Endothelial cell of umbilical vein (primary cell): ENCODE measurements at regions not wholly inside any gene's neighbourhood (a gene's known extent, or its start where the extent isn't known, plus 50 kb on each side); places are given as distances from the start of the nearest gene placed in this dataset.

ENCODE experiments used
- BruUV-seq: library from RNA; stranded (reverse); fragments of 400-500 nt; replicated peaks from 2 replicates; lab custom pipeline; 2021; lab: Mats Ljungman, UMichigan
- CTCF ChIA-PET: fragments of 300-600, 350-600 bp; sonication (Branson Sonifier 250); formaldehyde crosslinking; loops from one replicate; lab custom pipeline; 2021; ENCODE audit warnings: antibody characterized with exemption, inconsistent platforms; lab: Charles Lee
- POLR2A ChIA-PET: fragments of 300-600, 350-600 bp; sonication (Branson Sonifier 250); formaldehyde crosslinking; loops from one replicate; lab custom pipeline; 2021; ENCODE audit warnings: antibody characterized with exemption, inconsistent platforms; lab: Charles Lee
- DNase-seq: peaks from one replicate; pipeline ENCODE4 v3.0.0-alpha.2; 2011; ENCODE audit warnings: low read depth, low spot score
- FAIRE-seq: peaks from 2 replicates; lab custom pipeline; 2011; peaks lifted over from hg19 to GRCh38; lab: Jason Lieb, UNC
- H2AFZ ChIP-seq: 2 replicates; pipeline ENCODE4 v1.6.0; 2012; ENCODE audit warnings: low read depth, low read length, control low read depth, inconsistent platforms
- H3K27ac ChIP-seq: 2 replicates; pipeline ENCODE4 v1.5.1; 2011; ENCODE audit warnings: low read depth, mild to moderate bottlenecking, control low read depth, low read length, moderate library complexity; ENCODE audit not compliant: insufficient read depth
- H3K27me3 ChIP-seq, 2 experiments: 2 replicates each; pipeline versions ENCODE4 v1.6.0 to v1.6.1; 2011; ENCODE audit warnings: low read length in 2 of 2, mixed read lengths in 1 of 2; ENCODE audit not compliant: control insufficient read depth in 2 of 2, insufficient read depth in 2 of 2
- H3K36me3 ChIP-seq, 2 experiments: 2 replicates in 1 of 2; 3 replicates in 1 of 2; pipeline ENCODE4 v1.5.1; 2011; ENCODE audit warnings: low read length in 2 of 2, mild to moderate bottlenecking in 1 of 2, moderate library complexity in 1 of 2; ENCODE audit not compliant: control insufficient read depth in 2 of 2, insufficient read depth in 2 of 2; ENCODE audit errors: extremely low read depth in 1 of 2
- H3K4me1 ChIP-seq: 3 replicates; pipeline ENCODE4 v1.5.1; 2011; ENCODE audit warnings: mild to moderate bottlenecking, low read length; ENCODE audit not compliant: control insufficient read depth, insufficient read depth; ENCODE audit errors: extremely low read depth
- H3K4me2 ChIP-seq: 2 replicates; pipeline ENCODE4 v1.6.1; 2011; ENCODE audit warnings: low read length, control low read depth, mixed read lengths; ENCODE audit not compliant: insufficient read depth
- H3K4me3 ChIP-seq, 3 experiments: fragments of 200-600 bp in 1 of 3; sonication (generic), shearing (Covaris generic) in 1 of 3; replicated peaks in 1 of 3; 2 replicates each; pipeline ENCODE4 v1.5.1; 2011 to 2016; ENCODE audit warnings: control low read depth in 3 of 3, low read length in 3 of 3, mild to moderate bottlenecking in 2 of 3, inconsistent platforms in 1 of 3, low read depth in 1 of 3, moderate library complexity in 1 of 3; ENCODE audit not compliant: insufficient read depth in 1 of 3
- H3K79me2 ChIP-seq: 2 replicates; pipeline ENCODE4 v1.6.0; 2012; ENCODE audit warnings: low read length, inconsistent platforms; ENCODE audit not compliant: control insufficient read depth, insufficient read depth
- H3K9ac ChIP-seq: replicated peaks from 2 replicates; pipeline ENCODE3; 2011; ENCODE audit warnings: low read length, control low read depth; ENCODE audit not compliant: insufficient read depth; ENCODE audit errors: extremely low read depth
- H3K9me1 ChIP-seq: replicated peaks from 3 replicates; pipeline ENCODE4 v1.6.0; 2011; ENCODE audit warnings: mild to moderate bottlenecking, low read length; ENCODE audit not compliant: control insufficient read depth, insufficient read depth; ENCODE audit errors: extremely low read depth
- H3K9me3 ChIP-seq: replicated peaks from 2 replicates; pipeline ENCODE4 v1.5.1; 2012; ENCODE audit warnings: low read length, inconsistent platforms; ENCODE audit not compliant: control insufficient read depth, insufficient read depth
- H4K20me1 ChIP-seq: replicated peaks from 2 replicates; pipeline ENCODE3; 2011; ENCODE audit warnings: mild to moderate bottlenecking, low read length; ENCODE audit not compliant: control insufficient read depth, insufficient read depth; ENCODE audit errors: extremely low read depth
- CTCF ChIP-seq, 2 donors: IDR thresholded peaks; 1 replicate in 1 of 2; 2 replicates in 1 of 2; pipeline ENCODE4 v1.5.1; 2011; ENCODE audit warnings: low read length in 2 of 2, mild to moderate bottlenecking in 2 of 2, moderate library complexity in 2 of 2, control low read depth in 1 of 2, inconsistent platforms in 1 of 2, low read depth in 1 of 2; ENCODE audit not compliant: insufficient read depth in 1 of 2; ENCODE audit errors: extremely low read depth in 1 of 2
- EZH2 ChIP-seq: IDR thresholded peaks from 2 replicates; pipeline ENCODE4 v1.6.1; 2012; ENCODE audit warnings: borderline replicate concordance, low read depth, mild to moderate bottlenecking, moderate library complexity, low read length, inconsistent platforms; ENCODE audit not compliant: severe bottlenecking
- FOS ChIP-seq: IDR thresholded peaks from 2 replicates; pipeline ENCODE4 v1.6.1; 2011; ENCODE audit warnings: mild to moderate bottlenecking, low read length, moderate library complexity, borderline replicate concordance; ENCODE audit not compliant: insufficient read depth
- GATA2 ChIP-seq: IDR thresholded peaks from 2 replicates; pipeline ENCODE4 v1.7.0; 2011; ENCODE audit warnings: low read depth, mild to moderate bottlenecking, moderate library complexity, mixed read lengths, low read length; ENCODE audit not compliant: insufficient read length, insufficient read depth
- JUN ChIP-seq: IDR thresholded peaks from 2 replicates; pipeline ENCODE4 v1.6.1; 2011; ENCODE audit warnings: borderline replicate concordance, low read depth; ENCODE audit not compliant: insufficient read length, insufficient read depth
- MAX ChIP-seq: IDR thresholded peaks from 2 replicates; pipeline ENCODE4 v1.6.1; 2011; ENCODE audit not compliant: insufficient read depth, insufficient read length
- MYC ChIP-seq: IDR thresholded peaks from one replicate; pipeline ENCODE4 v1.6.1; 2011; ENCODE audit warnings: mild to moderate bottlenecking, low read depth, low read length
- POLR2A ChIP-seq: IDR thresholded peaks from 2 replicates; pipeline ENCODE4 v1.6.1; 2012; ENCODE audit warnings: low read depth, mild to moderate bottlenecking, control low read depth, low read length
- POLR2AphosphoS5 ChIP-seq: IDR thresholded peaks from 2 replicates; pipeline ENCODE4 v1.6.1; 2012; ENCODE audit warnings: low read depth, mild to moderate bottlenecking, control low read depth, low read length, moderate library complexity; ENCODE audit not compliant: insufficient read depth
- dilution Hi-C: fragments of 300-500 bp; cut with MboI; formaldehyde crosslinking; loops from one replicate; pipeline ENCODE4 v1.15.0; 2019; ENCODE audit warnings: low sequenced_read_pairs; ENCODE audit not compliant: extremely low pct_ligation_motif_present
- intact Hi-C: fragments of 100-400 bp; cut with micrococcal nuclease; formaldehyde crosslinking; loops from one replicate; pipeline ENCODE4 v1.10.0; 2022

- no peak for FAIRE-seq
- H3K27me3 ChIP-seq = peaks cover 9 to 10% of the 10 kb centered on the region in 2 experiments
Measured at GRCh38 chr17:77737442-77738265, 220.8 kb upstream of the TNRC6C start.

More at GRCh38 chr17:77737442-77738265, 220.8 kb upstream of the TNRC6C start:
- intact Hi-C loops (no loop called here), dilution Hi-C loops (no loop called here)
- Histone ChIP-seq H3K36me3 (no peaks in the 10 kb centered on the region), H3K27ac (no peak overlapping the region), H3K9ac (no peak overlapping the region), H3K79me2 (no peaks in the 10 kb centered on the region), H3K4me2 (no peak overlapping the region), H3K4me3 (no peak overlapping the region), H3K4me1 (no peaks in the 10 kb centered on the region), H3K9me1 (no peaks in the 10 kb centered on the region), H2AFZ (no peak overlapping the region), H4K20me1 (no peaks in the 10 kb centered on the region), H3K9me3 (no peaks in the 10 kb centered on the region)
- BruUV-seq = no TSS peak
- POLR2A ChIA-PET = no interaction called here
- no peak for DNase-seq
- CTCF ChIA-PET = interaction anchor here (0.5 kb wide), 1 partner anchor 909 kb away, joined by 3 read pairs; no protein-coding TSS in a partner anchor
- no peak for TF ChIP-seq JUN
- no peak for TF ChIP-seq FOS
- no peak for TF ChIP-seq POLR2AphosphoS5
- TF ChIP-seq GATA2 = no peak
- TF ChIP-seq POLR2A = no peak
- no peak for TF ChIP-seq EZH2
- TF ChIP-seq CTCF (IDR thresholded peaks at IDR 0.05; ENCODE audit: extremely low read depth in 1 of 2, insufficient read depth in 1 of 2, low read depth in 1 of 2, low read length in 2 of 2) = no peak
- TF ChIP-seq MAX = no peak
- no peak for TF ChIP-seq MYC
